WTC11 (cell line): ENCODE measurements at regions not wholly inside any gene's neighbourhood (a gene's known extent, or its start where the extent isn't known, plus 50 kb on each side); places are given as distances from the start of the nearest gene placed in this dataset.

Experiments
- ATAC-seq: fragments of 200-7000 bp; cut with Tn5 transposase; 2 replicates; pipeline ENCODE4 v1.10.0; 2021; ENCODE audit warnings: mild to moderate bottlenecking, moderate library complexity
- CTCF ChIA-PET: fragments of 300-600 bp; sonication (Branson Sonifier 250); formaldehyde crosslinking; loops from one replicate; lab custom pipeline; 2021; ENCODE audit warnings: antibody characterized with exemption; lab: Charles Lee
- POLR2A ChIA-PET: fragments of 350-600 bp; sonication (Branson Sonifier 250); formaldehyde crosslinking; loops from one replicate; lab custom pipeline; 2021; ENCODE audit warnings: antibody characterized with exemption; lab: Charles Lee
- DNase-seq: peaks from one replicate; pipeline ENCODE4 v3.0.0; 2021; ENCODE audit warnings: low spot score
- H3K27ac Mint-ChIP-seq: 2 replicates; pipeline ENCODE4 v1.8.0; 2021; ENCODE audit warnings: mixed read lengths
- H3K27me3 Mint-ChIP-seq: 2 replicates; pipeline ENCODE4 v1.8.0; 2021; ENCODE audit warnings: low read depth, mild to moderate bottlenecking, moderate library complexity, mixed read lengths
- H3K36me3 Mint-ChIP-seq: 2 replicates; pipeline ENCODE4 v1.8.0; 2021; ENCODE audit warnings: mixed read lengths
- H3K4me1 Mint-ChIP-seq: 2 replicates; pipeline ENCODE4 v1.8.0; 2022; ENCODE audit warnings: mixed read lengths
- H3K4me3 Mint-ChIP-seq: 2 replicates; pipeline ENCODE4 v1.8.0; 2021; ENCODE audit warnings: mild to moderate bottlenecking, moderate library complexity, mixed read lengths
- H3K9me3 Mint-ChIP-seq: 2 replicates; pipeline ENCODE4 v1.8.0; 2021; ENCODE audit warnings: mixed read lengths
- ATF1 ChIP-seq: sonication (generic); formaldehyde crosslinking; IDR thresholded peaks from 2 replicates; pipeline ENCODE4 v1.8.1; 2023; ENCODE audit warnings: mild to moderate bottlenecking, moderate library complexity, missing genetic modification reagents
- CDX4 ChIP-seq: fragments of 250-450 bp; sonication (Bioruptor Pico); IDR thresholded peaks from 2 replicates; pipeline ENCODE4 v1.9.0; 2021; ENCODE audit warnings: moderate library complexity, mild to moderate bottlenecking, inconsistent platforms, borderline replicate concordance
- CREM ChIP-seq: sonication (generic); formaldehyde crosslinking; IDR thresholded peaks from 2 replicates; pipeline ENCODE4 v1.8.1; 2022; ENCODE audit warnings: mild to moderate bottlenecking, missing genetic modification reagents, moderate library complexity
- E2F4 ChIP-seq: sonication (generic); formaldehyde crosslinking; IDR thresholded peaks from 2 replicates; pipeline ENCODE4 v1.8.1; 2022; ENCODE audit warnings: low read depth, mild to moderate bottlenecking, moderate library complexity, missing genetic modification reagents, borderline replicate concordance
- HMGXB4 ChIP-seq: sonication (generic); formaldehyde crosslinking; IDR thresholded peaks from 2 replicates; pipeline ENCODE4 v1.8.1; 2023; ENCODE audit warnings: mild to moderate bottlenecking, moderate library complexity, missing genetic modification reagents
- IRF1 ChIP-seq: sonication (generic); formaldehyde crosslinking; IDR thresholded peaks from 2 replicates; pipeline ENCODE4 v1.8.0; 2023; ENCODE audit warnings: missing genetic modification reagents
- MAX ChIP-seq: sonication (generic); formaldehyde crosslinking; IDR thresholded peaks from 2 replicates; pipeline ENCODE4 v1.8.0; 2022; ENCODE audit warnings: mild to moderate bottlenecking, missing genetic modification reagents
- MYBL2 ChIP-seq: sonication (generic); formaldehyde crosslinking; IDR thresholded peaks from 2 replicates; pipeline ENCODE4 v1.8.1; 2023; ENCODE audit warnings: mild to moderate bottlenecking, moderate library complexity, missing genetic modification reagents
- NFATC4 ChIP-seq: fragments of 250-450 bp; sonication (Bioruptor Pico); IDR thresholded peaks from 2 replicates; pipeline ENCODE4 v1.9.0; 2021; ENCODE audit warnings: mild to moderate bottlenecking
- NR2C2 ChIP-seq: sonication (generic); formaldehyde crosslinking; IDR thresholded peaks from 2 replicates; pipeline ENCODE4 v1.8.0; 2022; ENCODE audit warnings: mild to moderate bottlenecking, missing genetic modification reagents
- PREB ChIP-seq: sonication (generic); formaldehyde crosslinking; IDR thresholded peaks from 2 replicates; pipeline ENCODE4 v1.8.1; 2022; ENCODE audit warnings: mild to moderate bottlenecking, missing genetic modification reagents, moderate library complexity, borderline replicate concordance
- RORB ChIP-seq: fragments of 250-450 bp; sonication (Bioruptor Pico); IDR thresholded peaks from 2 replicates; pipeline ENCODE4 v1.9.0; 2021; ENCODE audit warnings: mild to moderate bottlenecking
- TCF7 ChIP-seq: sonication (generic); formaldehyde crosslinking; IDR thresholded peaks from 2 replicates; pipeline ENCODE4 v1.8.0; 2022; ENCODE audit warnings: mild to moderate bottlenecking, low read depth, missing genetic modification reagents, moderate library complexity
- USF1 ChIP-seq: sonication (generic); formaldehyde crosslinking; IDR thresholded peaks from 2 replicates; pipeline ENCODE4 v1.8.0; 2022; ENCODE audit warnings: mild to moderate bottlenecking, missing genetic modification reagents
- USF2 ChIP-seq: sonication (generic); formaldehyde crosslinking; IDR thresholded peaks from 2 replicates; pipeline ENCODE4 v1.8.1; 2023; ENCODE audit warnings: mild to moderate bottlenecking, missing genetic modification reagents, moderate library complexity
- ZNF121 ChIP-seq: sonication (generic); formaldehyde crosslinking; IDR thresholded peaks from 2 replicates; pipeline ENCODE4 v1.8.0; 2023; ENCODE audit warnings: missing genetic modification reagents
- ZNF423 ChIP-seq: fragments of 250-450 bp; sonication (Bioruptor Pico); IDR thresholded peaks from 2 replicates; pipeline ENCODE4 v2.1.2; 2022; ENCODE audit warnings: mild to moderate bottlenecking, moderate library complexity

GRCh38 chr4:104073229-104073628 is 353.4 kb upstream of the TACR3 start (continued):
- no peak for TF ChIP-seq MAX
- TF ChIP-seq CREM (CRISPR knock-in tag), result no peak
- TF ChIP-seq MYBL2 (CRISPR knock-in tag), result no peak
- no peak for TF ChIP-seq RORB

GRCh38 chr4:104066533-104066932 is 346.7 kb upstream of the TACR3 start:
- no peak for ATAC-seq
- CTCF ChIA-PET, result no interaction called here
- Mint-ChIP-seq H3K4me3 (no peak overlapping the region), H3K27ac (no peak overlapping the region), H3K4me1 (peaks cover 11% of the 10 kb centered on the region), H3K9me3 (peaks cover 9% of the 10 kb centered on the region; the same call in 1 of the 2 replicates), H3K27me3 (no peaks in the 10 kb centered on the region), H3K36me3 (no peaks in the 10 kb centered on the region)
- POLR2A ChIA-PET, result no interaction called here
- DNase-seq, result no peak
- TF ChIP-seq IRF1 (no peak), USF2 (CRISPR knock-in tag) (peak; percentile 63), TCF7 (CRISPR knock-in tag) (no peak), CREM (CRISPR knock-in tag) (no peak), ZNF121 (CRISPR knock-in tag) (no peak), USF1 (CRISPR knock-in tag) (0 out of 2 replicates have a peak, but pooled peaks have one; percentile 28), PREB (CRISPR knock-in tag) (no peak), HMGXB4 (no peak), ZNF423 (CRISPR knock-in tag) (no peak), MYBL2 (CRISPR knock-in tag) (no peak), NR2C2 (CRISPR knock-in tag) (no peak), E2F4 (no peak), CDX4 (no peak), ATF1 (CRISPR knock-in tag) (no peak), NFATC4 (no peak)
